HG03457 (cell line): ENCODE measurements at regions not wholly inside any gene's neighbourhood (a gene's known extent, or its start where the extent isn't known, plus 50 kb on each side); places are given as distances from the start of the nearest gene placed in this dataset.
"Not testable (repeated sequence)": the region's sequence is repeated elsewhere in the genome, so short reads cannot be mapped to it uniquely, and the experiment has no call there.

Experiments used
- ATAC-seq: cut with Tn5 transposase; IDR thresholded peaks from one replicate; pipeline ENCODE4 v1.9.1; 2021; ENCODE audit warnings: moderate number of reproducible peaks; ENCODE audit not compliant: unreplicated experiment

- ATAC-seq, result no peak
Measured at GRCh38 chrX:108875548-108875947, 139.2 kb upstream of the IRS4 start.

GRCh38 chrX:108843039-108843438, 106.7 kb upstream of the IRS4 start:
- not testable (repeated sequence) for ATAC-seq

DNA sequence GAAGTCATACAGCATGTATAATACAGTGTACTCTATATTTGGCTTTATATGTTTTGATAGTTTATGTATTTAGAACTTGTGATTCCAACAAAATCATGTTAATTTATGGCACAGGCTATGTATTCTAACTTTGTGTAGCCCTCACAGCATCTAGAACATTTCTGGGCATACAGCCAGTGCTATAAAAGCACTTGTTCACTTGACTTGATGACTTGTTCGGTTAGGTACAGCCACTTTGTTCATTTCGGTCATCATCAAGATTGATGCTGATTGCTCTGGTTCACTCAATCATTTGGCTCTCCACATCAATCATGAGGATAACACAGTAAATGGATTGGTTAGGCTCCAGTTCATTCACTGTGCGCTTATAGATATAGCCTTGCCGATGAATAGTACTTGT, 97.6 kb upstream of the IRS4 start:
- ATAC-seq, result no peak

DNA sequence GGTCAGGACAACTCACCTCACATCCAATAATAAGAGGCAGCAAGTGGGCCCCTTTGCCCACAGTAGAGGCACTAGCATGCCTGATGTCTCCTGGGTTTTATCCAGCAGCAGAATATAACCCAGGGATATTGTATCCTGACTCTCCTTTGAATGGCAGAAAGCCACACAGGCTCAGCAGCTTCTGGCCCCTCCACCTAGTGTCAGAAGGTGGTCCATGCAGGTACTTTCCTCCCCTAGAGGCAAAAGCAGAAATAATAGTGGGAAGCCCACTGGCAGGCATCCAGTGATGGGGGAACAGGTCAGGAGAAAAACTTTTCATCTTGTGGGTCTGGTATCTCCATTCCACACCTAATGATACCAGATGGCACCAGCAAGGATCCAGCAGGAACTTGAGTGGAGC, 75.5 kb upstream of the IRS4 start:
- no peak for ATAC-seq

- no peak for ATAC-seq
Measured at GRCh38 chrX:108795240-108795639, 58.9 kb upstream of the IRS4 start.
